MM.1S (cell line): ENCODE measurements at regions not wholly inside any gene's neighbourhood (a gene's known extent, or its start where the extent isn't known, plus 50 kb on each side); places are given as distances from the start of the nearest gene placed in this dataset.

Source experiments
- EZH2 ChIP-seq: fragments of 300-600 bp; sonication (generic); optimal IDR thresholded peaks from 2 replicates; pipeline ENCODE3; 2017; ENCODE audit warnings: low read depth, mild to moderate bottlenecking, antibody characterized with exemption, low read length, mixed read lengths
- EZH2phosphoT487 ChIP-seq: fragments of 300-600 bp; sonication (generic); IDR thresholded peaks from 2 replicates; pipeline ENCODE4 v1.6.1; 2018; ENCODE audit warnings: antibody characterized with exemption, low read length
- TF ChIP-seq, protein P1 (sequence below): fragments of 300-600 bp; sonication (generic); IDR thresholded peaks from 2 replicates; pipeline ENCODE4 v1.5.1; 2016; ENCODE audit warnings: antibody characterized with exemption, low read length, mixed read lengths

DNA sequence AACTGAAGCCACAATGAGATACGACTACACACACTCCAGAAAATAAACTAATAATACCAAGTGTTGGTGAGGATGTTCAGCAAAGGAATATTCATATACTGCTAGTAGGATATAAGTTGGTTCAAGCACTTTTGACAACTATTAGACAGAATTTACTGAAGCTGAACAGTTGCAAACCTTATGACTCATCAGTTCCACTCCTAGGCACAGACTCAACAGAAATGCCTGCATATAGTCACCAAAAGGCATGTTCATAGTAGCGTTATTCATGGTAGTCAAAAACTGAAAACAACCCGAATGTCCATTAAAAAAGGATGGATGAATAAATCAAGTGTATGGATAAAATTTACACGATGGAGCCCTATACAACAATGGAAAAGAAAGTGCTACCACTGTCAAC lies 232.0 kb downstream of the ANAPC1 start:
- TF ChIP-seq, protein P1, sequence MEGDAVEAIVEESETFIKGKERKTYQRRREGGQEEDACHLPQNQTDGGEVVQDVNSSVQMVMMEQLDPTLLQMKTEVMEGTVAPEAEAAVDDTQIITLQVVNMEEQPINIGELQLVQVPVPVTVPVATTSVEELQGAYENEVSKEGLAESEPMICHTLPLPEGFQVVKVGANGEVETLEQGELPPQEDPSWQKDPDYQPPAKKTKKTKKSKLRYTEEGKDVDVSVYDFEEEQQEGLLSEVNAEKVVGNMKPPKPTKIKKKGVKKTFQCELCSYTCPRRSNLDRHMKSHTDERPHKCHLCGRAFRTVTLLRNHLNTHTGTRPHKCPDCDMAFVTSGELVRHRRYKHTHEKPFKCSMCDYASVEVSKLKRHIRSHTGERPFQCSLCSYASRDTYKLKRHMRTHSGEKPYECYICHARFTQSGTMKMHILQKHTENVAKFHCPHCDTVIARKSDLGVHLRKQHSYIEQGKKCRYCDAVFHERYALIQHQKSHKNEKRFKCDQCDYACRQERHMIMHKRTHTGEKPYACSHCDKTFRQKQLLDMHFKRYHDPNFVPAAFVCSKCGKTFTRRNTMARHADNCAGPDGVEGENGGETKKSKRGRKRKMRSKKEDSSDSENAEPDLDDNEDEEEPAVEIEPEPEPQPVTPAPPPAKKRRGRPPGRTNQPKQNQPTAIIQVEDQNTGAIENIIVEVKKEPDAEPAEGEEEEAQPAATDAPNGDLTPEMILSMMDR: no peak
- no peak for TF ChIP-seq EZH2phosphoT487
- TF ChIP-seq EZH2: no peak
